ENCODE measurements at regions not wholly inside any gene's neighbourhood (a gene's known extent, or its start where the extent isn't known, plus 50 kb on each side); places are given as distances from the start of the nearest gene placed in this dataset.

GRCh38 chr7:37508118-37508517 is 59.5 kb upstream of the ELMO1 start:
- TF ChIP-seq CTCF (IDR thresholded peaks at IDR 0.05 in 4 of 5, conservative IDR thresholded peaks at IDR 0.05 in 1 of 5) (no peak), POLR2A (IDR thresholded peaks at IDR 0.05) (no peak)

All from gastrocnemius medialis (tissue), 4 donors.